Endodermal cell (in vitro differentiated cells): ENCODE measurements at regions not wholly inside any gene's neighbourhood (a gene's known extent, or its start where the extent isn't known, plus 50 kb on each side); places are given as distances from the start of the nearest gene placed in this dataset.
A peak's percentile ranks its signal among the peaks of the same experiment; 100 is the strongest.
"Not testable (repeated sequence)": the region's sequence is repeated elsewhere in the genome, so short reads cannot be mapped to it uniquely, and the experiment has no call there.

ENCODE experiments used
- DNase-seq: peaks from one replicate; pipeline ENCODE4 v3.0.0-alpha.2; 2017
- H3K27ac ChIP-seq: 2 replicates; pipeline ENCODE4 v1.5.1; 2013; ENCODE audit warnings: mild to moderate bottlenecking, low read depth, low read length, moderate library complexity
- H3K27me3 ChIP-seq: 2 replicates; pipeline ENCODE4 v1.6.1; 2013; ENCODE audit warnings: mild to moderate bottlenecking, low read length, moderate library complexity; ENCODE audit not compliant: insufficient read depth, control insufficient read depth, poor library complexity, severe bottlenecking
- H3K36me3 ChIP-seq: 2 replicates; pipeline ENCODE4 v1.7.0; 2013; ENCODE audit warnings: mild to moderate bottlenecking, low read length, moderate library complexity; ENCODE audit not compliant: control insufficient read depth, insufficient read depth
- H3K4me1 ChIP-seq: one replicate; pipeline ENCODE4 v1.7.0; 2013; ENCODE audit warnings: low read length; ENCODE audit not compliant: control insufficient read depth, insufficient read depth
- H3K4me3 ChIP-seq: 2 replicates; pipeline ENCODE4 v1.5.1; 2013; ENCODE audit warnings: mild to moderate bottlenecking, low read length, moderate library complexity
- H3K9ac ChIP-seq: 2 replicates; pipeline ENCODE4 v1.6.1; 2013; ENCODE audit warnings: mild to moderate bottlenecking, low read length, moderate library complexity; ENCODE audit not compliant: poor library complexity, severe bottlenecking; ENCODE audit errors: extremely low read depth
- H3K9me3 ChIP-seq: 2 replicates; pipeline ENCODE4 v1.6.1; 2013; ENCODE audit warnings: mild to moderate bottlenecking, low read length, moderate library complexity; ENCODE audit not compliant: control insufficient read depth
- H3K27ac Mint-ChIP-seq: 2 replicates; pipeline ENCODE4 v1.8.0; 2020; ENCODE audit warnings: mixed read lengths
- H3K27me3 Mint-ChIP-seq: 2 replicates; pipeline ENCODE4 v1.8.0; 2021; ENCODE audit warnings: mild to moderate bottlenecking, mixed read lengths; ENCODE audit not compliant: insufficient read depth
- H3K36me3 Mint-ChIP-seq: 2 replicates; pipeline ENCODE4 v1.8.0; 2020; ENCODE audit warnings: low read depth, mixed read lengths
- H3K4me1 Mint-ChIP-seq: 2 replicates; pipeline ENCODE4 v1.8.0; 2020; ENCODE audit warnings: mixed read lengths
- H3K4me3 Mint-ChIP-seq: 2 replicates; pipeline ENCODE4 v1.8.0; 2020; ENCODE audit warnings: mild to moderate bottlenecking, moderate library complexity, mixed read lengths
- H3K9me3 Mint-ChIP-seq: 2 replicates; pipeline ENCODE4 v1.8.0; 2020; ENCODE audit warnings: mild to moderate bottlenecking, mixed read lengths
- CTCF ChIP-seq: fragments of 200-600 bp; sonication (generic); conservative IDR thresholded peaks from 2 replicates; pipeline ENCODE4 v1.5.0; 2021; ENCODE audit warnings: antibody characterized with exemption, mild to moderate bottlenecking
- WGBS, 2 experiments: methylation state at CpG; one replicate each; pipeline versions ENCODE4 v1.1.5 to v1.1.7; 2013; ENCODE audit warnings: missing lambda C conversion rate in 2 of 2, mixed read lengths in 1 of 2; ENCODE audit not compliant: insufficient coverage in 1 of 2, insufficient read length in 1 of 2; 5-methylcytosine and 5-hydroxymethylcytosine counted together

- not testable (repeated sequence) for H3K4me1 Mint-ChIP-seq, H3K9ac ChIP-seq, H3K27ac Mint-ChIP-seq, DNase-seq, H3K27me3 ChIP-seq, H3K27ac ChIP-seq, H3K27me3 Mint-ChIP-seq, H3K36me3 Mint-ChIP-seq, H3K4me3 Mint-ChIP-seq, H3K4me3 ChIP-seq, H3K4me1 ChIP-seq, H3K36me3 ChIP-seq, H3K9me3 ChIP-seq
- 86% methylated on average over 1 of the region's 2 CpGs; no CpG with 5 or more reads in 1 of the 2 experiments for WGBS, 2 experiments
- peaks cover 22% of the 10 kb centered on the region for H3K9me3 Mint-ChIP-seq
Measured at GRCh38 chr3:192968901-192969300, 51.2 kb upstream of the MB21D2 start.

DNA sequence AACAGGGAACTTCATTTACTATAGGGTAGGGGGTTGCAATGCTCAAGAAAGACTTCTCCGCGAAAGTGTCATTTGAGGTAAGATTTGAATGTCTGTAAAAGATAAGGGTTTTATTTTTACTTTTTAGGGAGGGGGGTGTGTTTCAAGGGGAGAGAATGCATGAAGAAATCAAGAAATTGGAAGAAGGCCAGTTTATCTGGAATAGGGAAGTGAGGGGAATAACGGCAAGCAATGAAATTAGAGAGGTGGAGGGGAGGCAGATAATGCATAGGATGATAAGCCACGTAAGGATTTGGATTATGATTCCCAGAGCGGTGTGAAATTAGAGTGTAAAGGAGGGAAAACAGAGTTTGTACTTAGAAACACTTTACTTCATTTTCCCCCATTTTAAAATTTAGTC, 63.0 kb upstream of the MB21D2 start:
- WGBS, 2 experiments, result 92 to 98% methylated on average over 3 to 4 of the region's 5 CpGs
- no peak for TF ChIP-seq CTCF

GRCh38 chr3:192986379-192986778, 68.7 kb upstream of the MB21D2 start:
- Histone ChIP-seq H3K27me3 (no peaks in the 10 kb centered on the region), H3K4me1 (no peaks in the 10 kb centered on the region), H3K4me3 (no peak overlapping the region), H3K9me3 (no peaks in the 10 kb centered on the region), H3K36me3 (no peaks in the 10 kb centered on the region), H3K9ac (no peak overlapping the region), H3K27ac (no peak overlapping the region)
- WGBS, 2 experiments, result 94 to 95% methylated on average over 9 to 10 of the region's 10 CpGs
- Mint-ChIP-seq H3K36me3 (no peaks in the 10 kb centered on the region), H3K9me3 (no peaks in the 10 kb centered on the region), H3K4me1 (no peaks in the 10 kb centered on the region), H3K27me3 (no peaks in the 10 kb centered on the region), H3K4me3 (no peak overlapping the region), H3K27ac (no peak overlapping the region)
- DNase-seq, result peak; percentile 52
- no peak for TF ChIP-seq CTCF

More for the DNA sequence above, 63.0 kb upstream of the MB21D2 start:
- H3K36me3 Mint-ChIP-seq, result peaks cover 2% of the 10 kb centered on the region
- H3K9ac ChIP-seq, result no peak overlapping the region
- no peaks in the 10 kb centered on the region for H3K27me3 Mint-ChIP-seq
- H3K4me3 ChIP-seq, result no peak overlapping the region
- no peaks in the 10 kb centered on the region for H3K4me1 Mint-ChIP-seq
- no peaks in the 10 kb centered on the region for H3K36me3 ChIP-seq
- H3K27ac Mint-ChIP-seq, result no peak overlapping the region
- H3K9me3 ChIP-seq, result no peaks in the 10 kb centered on the region
- no peak overlapping the region for H3K27ac ChIP-seq
- no peak for DNase-seq
- H3K4me3 Mint-ChIP-seq, result no peak overlapping the region
- peaks cover 9% of the 10 kb centered on the region for H3K9me3 Mint-ChIP-seq
- no peaks in the 10 kb centered on the region for H3K4me1 ChIP-seq
- H3K27me3 ChIP-seq, result no peaks in the 10 kb centered on the region

- H3K4me3 Mint-ChIP-seq, result no peak overlapping the region
- no peak overlapping the region for H3K27ac Mint-ChIP-seq
- 93 to 100% methylated on average over 2 of the region's 2 CpGs for WGBS, 2 experiments
- no peaks in the 10 kb centered on the region for H3K27me3 ChIP-seq
- no peaks in the 10 kb centered on the region for H3K4me1 ChIP-seq
- peaks cover 9% of the 10 kb centered on the region for H3K36me3 Mint-ChIP-seq
- no peak overlapping the region for H3K4me3 ChIP-seq
- no peak for DNase-seq
- no peak overlapping the region for H3K9ac ChIP-seq
- no peaks in the 10 kb centered on the region for H3K27me3 Mint-ChIP-seq
- no peaks in the 10 kb centered on the region for H3K36me3 ChIP-seq
- peaks cover 18% of the 10 kb centered on the region for H3K9me3 ChIP-seq
- TF ChIP-seq CTCF, result no peak
- H3K27ac ChIP-seq, result no peak overlapping the region
- no peaks in the 10 kb centered on the region for H3K4me1 Mint-ChIP-seq
- H3K9me3 Mint-ChIP-seq, result peaks cover 26% of the 10 kb centered on the region
Measured at GRCh38 chr3:192991356-192991755, 73.7 kb upstream of the MB21D2 start.
